GM12892 (cell line): ENCODE measurements at regions not wholly inside any gene's neighbourhood (a gene's known extent, or its start where the extent isn't known, plus 50 kb on each side); places are given as distances from the start of the nearest gene placed in this dataset.

Source experiments
- DNase-seq: peaks from one replicate; pipeline ENCODE4 v3.0.0; 2011; ENCODE audit not compliant: insufficient read length
- FAIRE-seq: peaks from 2 replicates; lab custom pipeline; 2011; peaks lifted over from hg19 to GRCh38; lab: Jason Lieb, UNC
- POLR2A ChIP-seq: IDR thresholded peaks from 2 replicates; pipeline ENCODE4 v1.6.1; 2011; ENCODE audit warnings: low read depth, low read length, control low read depth
- POLR2AphosphoS5 ChIP-seq: IDR thresholded peaks from 2 replicates; pipeline ENCODE4 v1.6.1; 2011; ENCODE audit warnings: low read depth, low read length, control low read depth
- TAF1 ChIP-seq: IDR thresholded peaks from 2 replicates; pipeline ENCODE4 v1.6.1; 2011; ENCODE audit warnings: low read depth, mild to moderate bottlenecking, control low read depth, low read length, borderline replicate concordance

GRCh38 chr11:41985799-41986198, 526.3 kb upstream of the LRRC4C start:
- FAIRE-seq (peak; percentile 60), DNase-seq (no peak)
- no peak for TF ChIP-seq POLR2AphosphoS5

GRCh38 chr11:41988951-41989572, 529.6 kb upstream of the LRRC4C start:
- TF ChIP-seq POLR2A (no peak), TAF1 (no peak), POLR2AphosphoS5 (no peak)

GRCh38 chr11:41989823-41990380, 530.5 kb upstream of the LRRC4C start:
- no peak for TF ChIP-seq TAF1
- TF ChIP-seq POLR2AphosphoS5: no peak
- no peak for TF ChIP-seq POLR2A
- DNase-seq: no peak
- no peak for FAIRE-seq

More at GRCh38 chr11:41988951-41989572, 529.6 kb upstream of the LRRC4C start:
- FAIRE-seq (no peak), DNase-seq (no peak)

- DNase-seq: no peak
- no peak for FAIRE-seq
- TF ChIP-seq POLR2AphosphoS5 (no peak), TAF1 (no peak), POLR2A (no peak)
Observed at GRCh38 chr11:41996533-41996932, 537.1 kb upstream of the LRRC4C start.

GRCh38 chr11:41997844-41998401, 538.5 kb upstream of the LRRC4C start:
- TF ChIP-seq POLR2A: no peak
- no peak for TF ChIP-seq TAF1
- no peak for TF ChIP-seq POLR2AphosphoS5
- no peak for FAIRE-seq

GRCh38 chr11:41999066-41999465, 539.6 kb upstream of the LRRC4C start:
- FAIRE-seq (no peak), DNase-seq (no peak)
- TF ChIP-seq POLR2AphosphoS5: no peak
- no peak for TF ChIP-seq TAF1
- no peak for TF ChIP-seq POLR2A

More at GRCh38 chr11:41997844-41998401, 538.5 kb upstream of the LRRC4C start:
- DNase-seq: no peak

GRCh38 chr11:42003801-42004200, 544.3 kb upstream of the LRRC4C start:
- DNase-seq (no peak), FAIRE-seq (no peak)
- TF ChIP-seq TAF1 (no peak), POLR2A (no peak), POLR2AphosphoS5 (no peak)

GRCh38 chr11:42006766-42007165, 547.3 kb upstream of the LRRC4C start:
- DNase-seq: no peak
- TF ChIP-seq POLR2A (no peak), TAF1 (no peak)
- FAIRE-seq: no peak

GRCh38 chr11:42012271-42012670, 552.8 kb upstream of the LRRC4C start:
- no peak for TF ChIP-seq POLR2AphosphoS5
- TF ChIP-seq TAF1: no peak
- no peak for TF ChIP-seq POLR2A
- no peak for FAIRE-seq
- DNase-seq: no peak

GRCh38 chr11:42013656-42014201, 554.3 kb upstream of the LRRC4C start:
- no peak for FAIRE-seq
- TF ChIP-seq TAF1: no peak
- no peak for TF ChIP-seq POLR2A
- TF ChIP-seq POLR2AphosphoS5: no peak
- no peak for DNase-seq

GRCh38 chr11:42021911-42022310, 562.5 kb upstream of the LRRC4C start:
- no peak for FAIRE-seq
- DNase-seq: no peak
- TF ChIP-seq POLR2AphosphoS5 (no peak), TAF1 (no peak), POLR2A (no peak)

GRCh38 chr11:42023267-42023666, 563.8 kb upstream of the LRRC4C start:
- DNase-seq: no peak
- no peak for FAIRE-seq
- no peak for TF ChIP-seq POLR2A
- no peak for TF ChIP-seq TAF1
- TF ChIP-seq POLR2AphosphoS5: no peak
